HEK293 (cell line): ENCODE measurements at regions not wholly inside any gene's neighbourhood (a gene's known extent, or its start where the extent isn't known, plus 50 kb on each side); places are given as distances from the start of the nearest gene placed in this dataset.

Source experiments
- CTCF ChIA-PET: fragments of 350-600 bp; formaldehyde crosslinking; extraction: SDS; loops from one replicate; lab custom pipeline; 2021; ENCODE audit warnings: antibody characterized with exemption; lab: Yijun Ruan, JAX
- POLR2A ChIA-PET: fragments of 300-600 bp; formaldehyde crosslinking; extraction: SDS; loops from one replicate; lab custom pipeline; 2020; ENCODE audit warnings: antibody characterized with exemption, inconsistent platforms; lab: Yijun Ruan, JAX
- H3K27ac ChIP-seq: fragments of 200-500 bp; sonication (Bioruptor generic); 2 replicates; pipeline ENCODE4 v1.5.1; 2014; ENCODE audit warnings: low read depth, low read length, control low read depth, inconsistent platforms; ENCODE audit errors: extremely low read depth
- H3K36me3 ChIP-seq, 2 experiments: fragments of 200-500 bp in 1 of 2; sonication (Bioruptor generic) in 1 of 2; 1 replicate in 1 of 2; 2 replicates in 1 of 2; pipeline ENCODE4 v1.5.1; 2014 to 2017; ENCODE audit warnings: inconsistent platforms in 2 of 2, low read length in 2 of 2; ENCODE audit not compliant: control insufficient read depth in 2 of 2, insufficient read depth in 1 of 2
- H3K4me1 ChIP-seq: fragments of 200-500 bp; sonication (Bioruptor generic); 2 replicates; pipeline ENCODE4 v1.5.1; 2014; ENCODE audit warnings: mild to moderate bottlenecking, low read length, inconsistent platforms; ENCODE audit not compliant: control insufficient read depth, insufficient read depth
- H3K4me3 ChIP-seq: 2 replicates; pipeline ENCODE4 v1.5.1; 2011; ENCODE audit warnings: low read depth, mild to moderate bottlenecking, control low read depth, low read length, moderate library complexity
- H3K9me3 ChIP-seq: fragments of 200-500 bp; sonication (Bioruptor generic); 2 replicates; pipeline ENCODE4 v1.5.1; 2014; ENCODE audit warnings: low read depth, low read length, inconsistent platforms; ENCODE audit not compliant: control insufficient read depth, insufficient read depth
- BCL11A ChIP-seq: fragments of 450-650 bp; formaldehyde crosslinking; IDR thresholded peaks from 2 replicates; pipeline ENCODE4 v1.5.1; 2016; ENCODE audit warnings: low read depth, missing biosample characterization, missing genetic modification characterization
- EGR2 ChIP-seq: fragments of 450-650 bp; formaldehyde crosslinking; IDR thresholded peaks from 2 replicates; pipeline ENCODE4 v1.5.1; 2016; ENCODE audit warnings: low read depth, missing biosample characterization, missing genetic modification characterization
- MEIS1 ChIP-seq: sonication (generic); formaldehyde crosslinking; IDR thresholded peaks from 2 replicates; pipeline ENCODE4 v1.8.1; 2022; ENCODE audit warnings: missing genetic modification reagents, mild to moderate bottlenecking, borderline replicate concordance
- PRDM1 ChIP-seq: fragments of 450-650 bp; formaldehyde crosslinking; IDR thresholded peaks from 2 replicates; pipeline ENCODE4; 2016; ENCODE audit warnings: missing biosample characterization, missing genetic modification characterization
- SALL2 ChIP-seq: fragments of 450-650 bp; formaldehyde crosslinking; IDR thresholded peaks from 2 replicates; pipeline ENCODE4 v1.5.0; 2017; ENCODE audit warnings: missing biosample characterization, mild to moderate bottlenecking, missing genetic modification characterization, borderline replicate concordance
- SCRT2 ChIP-seq: fragments of 450-650 bp; formaldehyde crosslinking; IDR thresholded peaks from 2 replicates; pipeline ENCODE4 v1.5.1; 2016; ENCODE audit warnings: missing biosample characterization, missing genetic modification characterization
- TCF7L2 ChIP-seq: IDR thresholded peaks from 2 replicates; pipeline ENCODE4 v1.6.1; 2011; ENCODE audit warnings: low read depth, mild to moderate bottlenecking, inconsistent platforms, low read length, moderate library complexity, borderline replicate concordance
- YY1 ChIP-seq: fragments of 450-650 bp; formaldehyde crosslinking; IDR thresholded peaks from 2 replicates; pipeline ENCODE4 v1.5.1; 2018; ENCODE audit warnings: missing biosample characterization, missing genetic modification characterization
- YY2 ChIP-seq: fragments of 450-650 bp; formaldehyde crosslinking; IDR thresholded peaks from 2 replicates; pipeline ENCODE4 v1.5.1; 2016; ENCODE audit warnings: missing biosample characterization, missing genetic modification characterization
- ZBTB8A ChIP-seq: fragments of 450-650 bp; formaldehyde crosslinking; IDR thresholded peaks from 2 replicates; pipeline ENCODE4 v1.5.1; 2016; ENCODE audit warnings: missing biosample characterization, missing genetic modification characterization
- ZNF121 ChIP-seq: fragments of 450-650 bp; formaldehyde crosslinking; IDR thresholded peaks from 2 replicates; pipeline ENCODE4 v1.5.1; 2016; ENCODE audit warnings: missing biosample characterization, missing genetic modification characterization
- ZNF169 ChIP-seq: fragments of 450-650 bp; formaldehyde crosslinking; IDR thresholded peaks from 2 replicates; pipeline ENCODE4 v1.5.1; 2016; ENCODE audit warnings: missing biosample characterization, missing genetic modification characterization
- ZNF175 ChIP-seq: fragments of 450-650 bp; formaldehyde crosslinking; IDR thresholded peaks from 2 replicates; pipeline ENCODE4 v1.5.1; 2016; ENCODE audit warnings: missing biosample characterization, missing genetic modification characterization
- ZNF248 ChIP-seq: fragments of 450-650 bp; formaldehyde crosslinking; IDR thresholded peaks from 2 replicates; pipeline ENCODE4 v1.5.1; 2017; ENCODE audit warnings: missing biosample characterization, missing genetic modification characterization
- ZNF423 ChIP-seq: fragments of 450-650 bp; formaldehyde crosslinking; IDR thresholded peaks from 2 replicates; pipeline ENCODE4 v1.5.1; 2016; ENCODE audit warnings: missing biosample characterization, missing genetic modification characterization
- ZNF426 ChIP-seq: fragments of 450-650 bp; formaldehyde crosslinking; IDR thresholded peaks from 2 replicates; pipeline ENCODE4 v1.5.1; 2017; ENCODE audit warnings: missing biosample characterization, missing genetic modification characterization, mild to moderate bottlenecking, inconsistent platforms, moderate library complexity
- ZNF510 ChIP-seq: fragments of 450-650 bp; formaldehyde crosslinking; IDR thresholded peaks from 2 replicates; pipeline ENCODE4 v1.5.1; 2018; ENCODE audit warnings: mild to moderate bottlenecking, missing genetic modification characterization, missing biosample characterization; ENCODE audit not compliant: insufficient replicate concordance
- ZNF600 ChIP-seq: fragments of 450-650 bp; formaldehyde crosslinking; IDR thresholded peaks from 2 replicates; pipeline ENCODE4 v1.5.1; 2016; ENCODE audit warnings: missing biosample characterization, missing genetic modification characterization
- ZNF629 ChIP-seq: fragments of 450-650 bp; formaldehyde crosslinking; IDR thresholded peaks from 2 replicates; pipeline ENCODE4 v1.5.1; 2017; ENCODE audit warnings: missing biosample characterization, missing genetic modification characterization
- ZNF639 ChIP-seq: fragments of 450-650 bp; formaldehyde crosslinking; IDR thresholded peaks from 2 replicates; pipeline ENCODE4 v1.5.1; 2016; ENCODE audit warnings: missing biosample characterization, missing genetic modification characterization
- ZNF701 ChIP-seq: fragments of 450-650 bp; formaldehyde crosslinking; IDR thresholded peaks from 2 replicates; pipeline ENCODE4 v1.5.1; 2016; ENCODE audit warnings: missing biosample characterization, missing genetic modification characterization
- ZNF76 ChIP-seq: fragments of 450-650 bp; formaldehyde crosslinking; IDR thresholded peaks from 2 replicates; pipeline ENCODE4; 2016; ENCODE audit warnings: low read depth, missing biosample characterization, missing genetic modification characterization, borderline replicate concordance
- ZNF776 ChIP-seq: fragments of 450-650 bp; formaldehyde crosslinking; IDR thresholded peaks from 2 replicates; pipeline ENCODE4 v1.5.0; 2017; ENCODE audit warnings: missing biosample characterization, missing genetic modification characterization, borderline replicate concordance
- TF ChIP-seq, protein P1 (sequence below): fragments of 450-650 bp; formaldehyde crosslinking; IDR thresholded peaks from 2 replicates; pipeline ENCODE4 v1.5.1; 2016; ENCODE audit warnings: missing biosample characterization, missing genetic modification characterization
- TF ChIP-seq, protein P2 (sequence below): fragments of 450-650 bp; formaldehyde crosslinking; IDR thresholded peaks from 2 replicates; pipeline ENCODE4 v1.5.1; 2017; ENCODE audit warnings: missing biosample characterization, missing genetic modification characterization
- TF ChIP-seq, protein P3 (sequence below): fragments of 450-650 bp; formaldehyde crosslinking; IDR thresholded peaks from 2 replicates; pipeline ENCODE4 v1.5.1; 2016; ENCODE audit warnings: missing biosample characterization, missing genetic modification characterization

DNA sequence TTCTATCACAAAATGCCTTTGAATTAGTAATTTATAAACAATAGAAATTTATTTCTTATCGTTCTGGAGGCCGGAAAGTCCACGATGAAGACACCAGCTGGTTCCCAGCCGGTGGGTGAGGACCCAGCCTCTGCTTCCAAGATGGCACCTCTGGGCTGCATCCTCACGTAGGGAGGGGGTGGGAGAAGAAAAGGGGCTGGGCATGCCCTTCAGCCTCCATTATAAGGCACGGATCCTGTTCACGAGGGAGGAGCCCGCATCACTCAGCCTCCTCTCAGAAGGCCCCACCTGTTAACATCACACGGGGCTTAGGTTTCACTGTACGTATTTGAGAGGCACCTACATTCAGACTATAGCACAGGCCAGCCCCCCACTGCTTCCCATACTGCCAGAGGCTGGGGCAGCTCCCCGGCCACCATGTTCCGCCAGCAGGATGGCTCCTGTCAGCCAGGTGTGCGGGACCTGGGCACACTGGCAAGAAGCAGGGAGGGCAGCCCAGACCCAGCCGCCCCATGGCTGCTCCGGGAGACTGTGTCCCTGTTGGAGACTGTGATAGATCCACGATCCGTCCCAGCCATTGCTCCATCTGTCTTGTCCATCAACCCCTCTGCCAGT, 131.6 kb downstream of the SOX1 start:
- Histone ChIP-seq H3K4me1 (no peaks in the 10 kb centered on the region), H3K4me3 (no peak overlapping the region), H3K27ac (no peak overlapping the region), H3K9me3 (no peaks in the 10 kb centered on the region), H3K36me3 (no peaks in the 10 kb centered on the region)
- ChIA-PET POLR2A (no interaction called here), CTCF (no interaction called here)
- no peak for TF ChIP-seq PRDM1 (tag by site-specific recombination)
- TF ChIP-seq, protein P1, sequence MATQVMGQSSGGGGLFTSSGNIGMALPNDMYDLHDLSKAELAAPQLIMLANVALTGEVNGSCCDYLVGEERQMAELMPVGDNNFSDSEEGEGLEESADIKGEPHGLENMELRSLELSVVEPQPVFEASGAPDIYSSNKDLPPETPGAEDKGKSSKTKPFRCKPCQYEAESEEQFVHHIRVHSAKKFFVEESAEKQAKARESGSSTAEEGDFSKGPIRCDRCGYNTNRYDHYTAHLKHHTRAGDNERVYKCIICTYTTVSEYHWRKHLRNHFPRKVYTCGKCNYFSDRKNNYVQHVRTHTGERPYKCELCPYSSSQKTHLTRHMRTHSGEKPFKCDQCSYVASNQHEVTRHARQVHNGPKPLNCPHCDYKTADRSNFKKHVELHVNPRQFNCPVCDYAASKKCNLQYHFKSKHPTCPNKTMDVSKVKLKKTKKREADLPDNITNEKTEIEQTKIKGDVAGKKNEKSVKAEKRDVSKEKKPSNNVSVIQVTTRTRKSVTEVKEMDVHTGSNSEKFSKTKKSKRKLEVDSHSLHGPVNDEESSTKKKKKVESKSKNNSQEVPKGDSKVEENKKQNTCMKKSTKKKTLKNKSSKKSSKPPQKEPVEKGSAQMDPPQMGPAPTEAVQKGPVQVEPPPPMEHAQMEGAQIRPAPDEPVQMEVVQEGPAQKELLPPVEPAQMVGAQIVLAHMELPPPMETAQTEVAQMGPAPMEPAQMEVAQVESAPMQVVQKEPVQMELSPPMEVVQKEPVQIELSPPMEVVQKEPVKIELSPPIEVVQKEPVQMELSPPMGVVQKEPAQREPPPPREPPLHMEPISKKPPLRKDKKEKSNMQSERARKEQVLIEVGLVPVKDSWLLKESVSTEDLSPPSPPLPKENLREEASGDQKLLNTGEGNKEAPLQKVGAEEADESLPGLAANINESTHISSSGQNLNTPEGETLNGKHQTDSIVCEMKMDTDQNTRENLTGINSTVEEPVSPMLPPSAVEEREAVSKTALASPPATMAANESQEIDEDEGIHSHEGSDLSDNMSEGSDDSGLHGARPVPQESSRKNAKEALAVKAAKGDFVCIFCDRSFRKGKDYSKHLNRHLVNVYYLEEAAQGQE (tag by site-specific recombination) = no peak
- TF ChIP-seq ZNF776 = no peak
- TF ChIP-seq ZNF639 (tag by site-specific recombination) = no peak
- TF ChIP-seq, protein P2, sequence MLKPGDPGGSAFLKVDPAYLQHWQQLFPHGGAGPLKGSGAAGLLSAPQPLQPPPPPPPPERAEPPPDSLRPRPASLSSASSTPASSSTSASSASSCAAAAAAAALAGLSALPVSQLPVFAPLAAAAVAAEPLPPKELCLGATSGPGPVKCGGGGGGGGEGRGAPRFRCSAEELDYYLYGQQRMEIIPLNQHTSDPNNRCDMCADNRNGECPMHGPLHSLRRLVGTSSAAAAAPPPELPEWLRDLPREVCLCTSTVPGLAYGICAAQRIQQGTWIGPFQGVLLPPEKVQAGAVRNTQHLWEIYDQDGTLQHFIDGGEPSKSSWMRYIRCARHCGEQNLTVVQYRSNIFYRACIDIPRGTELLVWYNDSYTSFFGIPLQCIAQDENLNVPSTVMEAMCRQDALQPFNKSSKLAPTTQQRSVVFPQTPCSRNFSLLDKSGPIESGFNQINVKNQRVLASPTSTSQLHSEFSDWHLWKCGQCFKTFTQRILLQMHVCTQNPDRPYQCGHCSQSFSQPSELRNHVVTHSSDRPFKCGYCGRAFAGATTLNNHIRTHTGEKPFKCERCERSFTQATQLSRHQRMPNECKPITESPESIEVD (tag by site-specific recombination) = no peak
- TF ChIP-seq MEIS1 (CRISPR knock-in tag) = no peak
- no peak for TF ChIP-seq ZNF248 (tag by site-specific recombination)
- TF ChIP-seq ZNF510 (tag by site-specific recombination) = no peak
- no peak for TF ChIP-seq BCL11A (tag by site-specific recombination)
- TF ChIP-seq, protein P3, sequence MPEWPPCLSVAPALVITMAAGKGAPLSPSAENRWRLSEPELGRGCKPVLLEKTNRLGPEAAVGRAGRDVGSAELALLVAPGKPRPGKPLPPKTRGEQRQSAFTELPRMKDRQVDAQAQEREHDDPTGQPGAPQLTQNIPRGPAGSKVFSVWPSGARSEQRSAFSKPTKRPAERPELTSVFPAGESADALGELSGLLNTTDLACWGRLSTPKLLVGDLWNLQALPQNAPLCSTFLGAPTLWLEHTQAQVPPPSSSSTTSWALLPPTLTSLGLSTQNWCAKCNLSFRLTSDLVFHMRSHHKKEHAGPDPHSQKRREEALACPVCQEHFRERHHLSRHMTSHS = no peak
- no peak for TF ChIP-seq ZNF600 (tag by site-specific recombination)
- TF ChIP-seq ZBTB8A (tag by site-specific recombination) = no peak
- no peak for TF ChIP-seq SCRT2 (tag by site-specific recombination)

GRCh38 chr13:112200200-112200599, 133.3 kb downstream of the SOX1 start:
- CTCF ChIA-PET = interaction anchor here (0.7 kb wide), 1 partner anchor 14 kb away, joined by 3 read pairs; no protein-coding TSS in a partner anchor
- H3K4me1 ChIP-seq = no peaks in the 10 kb centered on the region
- no peak overlapping the region for H3K4me3 ChIP-seq
- H3K9me3 ChIP-seq = no peaks in the 10 kb centered on the region
- no peak overlapping the region for H3K27ac ChIP-seq
- no peaks in the 10 kb centered on the region for H3K36me3 ChIP-seq
- no peak for TF ChIP-seq EGR2
- POLR2A ChIA-PET = no interaction called here

DNA sequence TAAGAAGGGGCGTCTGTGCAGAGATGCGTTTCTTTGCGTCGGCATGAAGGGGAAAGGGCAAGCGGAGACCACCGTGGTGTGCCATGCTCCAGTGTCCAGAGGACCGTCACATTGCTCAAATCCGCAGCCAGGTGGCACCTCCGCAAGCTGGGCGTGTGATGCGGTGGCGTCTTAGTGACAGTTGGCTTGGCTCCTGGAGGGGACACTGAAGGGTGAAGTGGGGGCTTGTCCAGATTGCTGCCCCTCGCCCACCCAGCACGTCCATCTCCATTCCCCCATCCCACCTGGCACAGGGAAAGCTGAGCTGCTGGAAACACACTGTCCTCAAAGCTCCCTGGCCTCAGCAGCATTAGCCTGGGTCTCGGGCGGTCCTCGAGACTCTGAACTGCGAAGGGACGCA, 135.3 kb downstream of the SOX1 start:
- ChIA-PET CTCF (no interaction called here), POLR2A (no interaction called here)
- no peaks in the 10 kb centered on the region for H3K36me3 ChIP-seq
- H3K4me1 ChIP-seq = no peaks in the 10 kb centered on the region
- no peak overlapping the region for H3K4me3 ChIP-seq
- H3K27ac ChIP-seq = no peak overlapping the region
- H3K9me3 ChIP-seq = no peaks in the 10 kb centered on the region
- no peak for TF ChIP-seq ZNF121 (tag by site-specific recombination)
- TF ChIP-seq ZNF701 = no peak
- no peak for TF ChIP-seq ZNF629 (tag by site-specific recombination)
- TF ChIP-seq ZNF76 (tag by site-specific recombination) = no peak
- no peak for TF ChIP-seq ZNF426 (tag by site-specific recombination)
- TF ChIP-seq ZNF423 = no peak
- no peak for TF ChIP-seq ZNF169 (tag by site-specific recombination)
- TF ChIP-seq SALL2 (tag by site-specific recombination) = no peak
- TF ChIP-seq YY2 (tag by site-specific recombination) = no peak
- TF ChIP-seq YY1 (tag by site-specific recombination) = no peak
- no peak for TF ChIP-seq ZNF175 (tag by site-specific recombination)
- no peak for TF ChIP-seq TCF7L2
